ENCODE measurements at regions not wholly inside any gene's neighbourhood (a gene's known extent, or its start where the extent isn't known, plus 50 kb on each side); places are given as distances from the start of the nearest gene placed in this dataset.

DNA sequence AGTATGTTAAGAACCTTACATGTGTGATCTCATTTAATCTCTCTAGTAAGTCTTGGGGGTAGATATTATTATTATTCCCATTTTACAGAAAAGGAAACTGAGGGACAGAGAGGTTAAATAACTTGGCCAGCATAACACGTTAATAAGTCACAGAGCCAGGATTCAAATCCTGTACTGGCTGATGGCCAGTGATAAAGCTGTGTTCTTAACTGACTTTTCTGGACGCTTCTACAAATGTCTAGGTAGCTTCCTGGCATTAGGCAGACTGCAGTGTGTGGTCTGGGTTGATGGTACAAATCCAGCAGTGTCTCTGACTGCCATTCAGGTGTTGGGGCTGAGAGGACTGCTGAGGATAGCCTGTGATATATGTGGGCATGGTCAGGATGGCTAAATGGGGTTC lies 125.8 kb upstream of the CXCL14 start:
- no peak for TF ChIP-seq POLR2A (IDR thresholded peaks at IDR 0.05; ENCODE audit: low read depth, low read length)
- TF ChIP-seq POLR2AphosphoS5 (IDR thresholded peaks at IDR 0.05; ENCODE audit: low read depth, low read length): no peak
- no peak for TF ChIP-seq TAF1 (IDR thresholded peaks at IDR 0.05; ENCODE audit: borderline replicate concordance, low read depth, low read length)
